ENCODE measurements at regions not wholly inside any gene's neighbourhood (a gene's known extent, or its start where the extent isn't known, plus 50 kb on each side); places are given as distances from the start of the nearest gene placed in this dataset.
A peak's percentile ranks its signal among the peaks of the same experiment; 100 is the strongest.

DNA sequence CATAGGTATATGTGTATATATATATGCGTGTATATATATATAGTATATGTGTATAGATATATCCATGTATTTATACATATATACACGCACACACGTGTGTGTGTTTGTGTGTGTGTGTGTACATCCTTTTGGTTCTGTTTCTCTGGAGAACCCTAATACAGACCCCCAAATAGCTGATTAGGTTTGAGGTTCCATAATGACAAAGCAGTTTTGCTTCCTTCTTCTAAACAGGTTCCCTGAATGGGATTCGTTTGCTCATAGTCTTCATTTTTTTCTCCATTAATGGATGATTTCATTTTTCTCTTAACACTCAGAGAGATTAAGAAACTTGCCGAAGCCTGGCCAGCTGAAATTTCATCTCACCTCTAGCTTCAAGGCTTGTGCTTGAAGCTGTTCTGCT lies 234.0 kb upstream of the BCOR start (continued):
- TF ChIP-seq, protein P1, sequence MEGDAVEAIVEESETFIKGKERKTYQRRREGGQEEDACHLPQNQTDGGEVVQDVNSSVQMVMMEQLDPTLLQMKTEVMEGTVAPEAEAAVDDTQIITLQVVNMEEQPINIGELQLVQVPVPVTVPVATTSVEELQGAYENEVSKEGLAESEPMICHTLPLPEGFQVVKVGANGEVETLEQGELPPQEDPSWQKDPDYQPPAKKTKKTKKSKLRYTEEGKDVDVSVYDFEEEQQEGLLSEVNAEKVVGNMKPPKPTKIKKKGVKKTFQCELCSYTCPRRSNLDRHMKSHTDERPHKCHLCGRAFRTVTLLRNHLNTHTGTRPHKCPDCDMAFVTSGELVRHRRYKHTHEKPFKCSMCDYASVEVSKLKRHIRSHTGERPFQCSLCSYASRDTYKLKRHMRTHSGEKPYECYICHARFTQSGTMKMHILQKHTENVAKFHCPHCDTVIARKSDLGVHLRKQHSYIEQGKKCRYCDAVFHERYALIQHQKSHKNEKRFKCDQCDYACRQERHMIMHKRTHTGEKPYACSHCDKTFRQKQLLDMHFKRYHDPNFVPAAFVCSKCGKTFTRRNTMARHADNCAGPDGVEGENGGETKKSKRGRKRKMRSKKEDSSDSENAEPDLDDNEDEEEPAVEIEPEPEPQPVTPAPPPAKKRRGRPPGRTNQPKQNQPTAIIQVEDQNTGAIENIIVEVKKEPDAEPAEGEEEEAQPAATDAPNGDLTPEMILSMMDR (IDR thresholded peaks at IDR 0.05): no peak
- TF ChIP-seq MAFK (IDR thresholded peaks at IDR 0.05; ENCODE audit: partially characterized antibody): no peak
- no peak for TF ChIP-seq EHF (CRISPR knock-in tag; IDR thresholded peaks at IDR 0.05)
- TF ChIP-seq FOSB (CRISPR knock-in tag; IDR thresholded peaks at IDR 0.05): no peak
- TF ChIP-seq RARB (CRISPR knock-in tag; IDR thresholded peaks at IDR 0.05): no peak
- no peak for TF ChIP-seq HOXB13 (CRISPR knock-in tag; IDR thresholded peaks at IDR 0.05; ENCODE audit: low read depth)
- no peak for TF ChIP-seq BHLHE40 (IDR thresholded peaks at IDR 0.05; ENCODE audit: low read depth, low read length)

DNA sequence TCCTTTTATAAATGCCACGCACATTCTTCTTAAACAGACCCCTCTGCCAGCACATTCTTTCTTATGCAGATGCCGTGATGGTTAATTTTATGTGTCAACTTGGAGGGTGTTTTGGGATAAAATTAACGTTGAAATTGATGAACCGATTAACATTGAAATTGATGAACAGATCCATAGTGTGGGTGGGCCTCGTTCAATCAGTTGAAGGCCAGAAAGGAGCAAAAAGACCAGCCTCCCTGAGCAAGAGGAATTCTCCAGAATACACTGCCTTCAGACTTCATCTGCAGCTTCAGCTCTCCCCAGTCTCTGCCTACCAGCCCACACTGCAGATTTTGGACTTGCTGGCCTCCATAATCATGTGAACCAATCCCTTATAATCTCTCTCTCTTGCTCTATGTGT lies 233.6 kb upstream of the BCOR start:
- Histone ChIP-seq H3K4me3 (no peak overlapping the region), H3K4me2 (no peak overlapping the region), H3K9me3 (no peaks in the 10 kb centered on the region; the same call in 2 of the 3 replicates), H3K4me1 (no peaks in the 10 kb centered on the region), H3K27ac (no peak overlapping the region)
- POLR2A ChIA-PET: no interaction called here
- CTCF ChIA-PET: no interaction called here
- FAIRE-seq (no peak), DNase-seq (ENCODE audit: low read depth in 1 of 2, low spot score in 1 of 2) (no peak), ATAC-seq (no peak)
- WGBS (ENCODE audit: missing lambda C conversion rate): 66% methylated on average over 5 of the region's 5 CpGs
- TF ChIP-seq ZSCAN20 (CRISPR knock-in tag; IDR thresholded peaks at IDR 0.05) (no peak), ZC3H11A (IDR thresholded peaks at IDR 0.05) (no peak)

DNA sequence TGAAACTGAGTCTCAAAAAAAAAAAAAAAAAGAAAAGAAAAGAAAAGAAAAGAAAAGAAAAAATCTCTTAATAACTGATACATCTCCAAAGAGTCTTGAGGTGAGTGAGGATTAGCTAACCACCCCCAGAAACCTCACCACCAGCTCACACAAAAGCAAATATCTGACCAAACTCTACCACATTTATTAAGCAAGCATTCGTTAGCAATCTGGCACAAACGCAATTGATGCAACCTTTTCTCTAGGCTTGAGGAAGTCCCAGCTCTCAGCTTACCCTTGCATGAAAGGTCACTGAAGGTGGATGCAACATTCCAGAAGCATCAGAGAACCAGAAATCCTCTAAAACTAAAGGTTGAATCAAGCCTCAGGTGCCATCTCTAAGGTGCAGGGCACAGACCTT lies 231.9 kb upstream of the BCOR start:
- no peak for TF ChIP-seq HOXB13 (CRISPR knock-in tag; IDR thresholded peaks at IDR 0.05; ENCODE audit: low read depth)
- no peak for TF ChIP-seq MAFK (IDR thresholded peaks at IDR 0.05; ENCODE audit: partially characterized antibody)
- TF ChIP-seq TFCP2L1 (CRISPR knock-in tag; IDR thresholded peaks at IDR 0.05): no peak
- Histone ChIP-seq H3K4me3 (no peak overlapping the region), H3K4me2 (no peak overlapping the region), H3K9me3 (no peaks in the 10 kb centered on the region; the same call in 2 of the 3 replicates), H3K27ac (no peak overlapping the region), H3K4me1 (no peaks in the 10 kb centered on the region)
- POLR2A ChIA-PET: no interaction called here
- DNase-seq (ENCODE audit: low read depth in 1 of 2, low spot score in 1 of 2) (no peak), ATAC-seq (no peak), FAIRE-seq (no peak)
- CTCF ChIA-PET: interaction anchor here (0.6 kb wide), 1 partner anchor 63 kb away, joined by 3 read pairs; no protein-coding TSS in a partner anchor
- 87% methylated on average over 2 of the region's 2 CpGs for WGBS (ENCODE audit: missing lambda C conversion rate)

DNA sequence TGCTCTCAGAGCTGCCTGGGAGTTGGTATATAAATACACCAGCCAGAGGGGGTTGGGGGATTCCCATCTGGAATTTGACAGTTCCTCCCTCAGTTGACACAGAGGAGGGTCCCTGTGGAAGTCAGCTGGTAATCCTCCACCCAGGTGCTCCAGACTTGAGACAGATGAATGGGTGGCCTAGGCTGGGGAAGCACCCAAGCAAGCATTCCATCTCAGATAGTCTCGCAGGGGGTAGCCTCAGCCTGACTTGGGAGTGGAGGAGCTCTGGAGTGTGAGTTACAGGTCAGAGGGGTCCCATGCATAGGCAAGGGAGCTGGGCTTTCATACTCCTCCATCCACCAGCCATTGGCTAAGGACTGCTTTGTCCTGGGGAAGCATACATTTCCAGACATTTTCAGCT lies 229.3 kb upstream of the BCOR start:
- no CpG with 5 or more reads among the region's 1 CpG for WGBS (ENCODE audit: missing lambda C conversion rate)
- no peaks in the 10 kb centered on the region for H3K9me3 ChIP-seq
- ATAC-seq (no peak), FAIRE-seq (no peak), DNase-seq (ENCODE audit: low read depth in 1 of 2, low spot score in 1 of 2) (no peak)
- POLR2A ChIA-PET: no interaction called here
- CTCF ChIA-PET: interaction anchor here (1.4 kb wide), 1 partner anchor 217 kb away, joined by 3 read pairs; no protein-coding TSS in a partner anchor
- H3K4me1 ChIP-seq: no peaks in the 10 kb centered on the region
- no peak overlapping the region for H3K4me2 ChIP-seq
- H3K27ac ChIP-seq: no peak overlapping the region
- H3K4me3 ChIP-seq: no peak overlapping the region
- no peak for TF ChIP-seq SREBF2 (IDR thresholded peaks at IDR 0.05)
- TF ChIP-seq, protein P2, sequence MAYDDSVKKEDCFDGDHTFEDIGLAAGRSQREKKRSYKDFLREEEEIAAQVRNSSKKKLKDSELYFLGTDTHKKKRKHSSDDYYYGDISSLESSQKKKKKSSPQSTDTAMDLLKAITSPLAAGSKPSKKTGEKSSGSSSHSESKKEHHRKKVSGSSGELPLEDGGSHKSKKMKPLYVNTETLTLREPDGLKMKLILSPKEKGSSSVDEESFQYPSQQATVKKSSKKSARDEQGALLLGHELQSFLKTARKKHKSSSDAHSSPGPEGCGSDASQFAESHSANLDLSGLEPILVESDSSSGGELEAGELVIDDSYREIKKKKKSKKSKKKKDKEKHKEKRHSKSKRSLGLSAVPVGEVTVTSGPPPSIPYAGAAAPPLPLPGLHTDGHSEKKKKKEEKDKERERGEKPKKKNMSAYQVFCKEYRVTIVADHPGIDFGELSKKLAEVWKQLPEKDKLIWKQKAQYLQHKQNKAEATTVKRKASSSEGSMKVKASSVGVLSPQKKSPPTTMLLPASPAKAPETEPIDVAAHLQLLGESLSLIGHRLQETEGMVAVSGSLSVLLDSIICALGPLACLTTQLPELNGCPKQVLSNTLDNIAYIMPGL (CRISPR knock-in tag; IDR thresholded peaks at IDR 0.05; ENCODE audit: borderline replicate concordance): no peak

DNA sequence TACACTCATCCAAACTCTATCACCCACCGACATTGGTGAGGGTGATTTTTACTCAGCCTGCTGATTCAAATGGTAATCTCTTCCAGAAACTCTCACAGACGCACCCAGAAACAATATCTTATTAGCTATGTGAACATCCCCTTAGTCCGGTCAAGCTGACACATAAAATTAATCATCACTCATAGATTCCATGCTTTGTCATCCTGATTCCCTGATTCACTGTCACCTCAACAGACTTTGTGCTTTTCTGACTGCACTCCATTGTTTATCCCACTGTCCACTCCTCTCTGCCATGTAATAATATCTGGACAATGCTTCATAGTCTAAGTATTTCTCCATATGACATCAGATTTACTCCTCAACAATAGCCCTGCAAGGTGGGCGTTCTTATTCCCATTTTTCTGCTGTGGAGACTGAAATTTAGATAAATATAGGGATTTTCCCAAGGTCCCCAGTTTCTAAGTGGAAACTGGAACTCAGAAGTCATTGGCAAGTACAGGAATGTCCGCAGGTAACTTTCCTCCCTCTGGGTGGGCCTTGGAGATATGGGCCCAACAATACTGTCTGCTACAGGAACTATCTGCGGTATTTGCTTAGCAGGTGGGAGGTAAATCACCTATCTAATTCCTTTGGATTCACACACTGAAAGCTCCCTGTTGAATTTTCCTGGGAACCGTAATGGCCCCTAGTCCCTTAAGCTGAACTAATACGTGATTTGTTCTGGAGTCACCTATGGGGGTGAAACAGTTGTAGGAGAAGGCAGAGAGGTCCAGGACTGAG lies 228.6 kb upstream of the BCOR start:
- no peak overlapping the region for H3K4me3 ChIP-seq
- no peak overlapping the region for H3K4me2 ChIP-seq
- ChIA-PET CTCF (interaction anchor here (1.4 kb wide), 1 partner anchor 218 kb away, joined by 3 read pairs; no protein-coding TSS in a partner anchor), POLR2A (no interaction called here)
- H3K4me1 ChIP-seq: no peaks in the 10 kb centered on the region
- H3K9me3 ChIP-seq: no peaks in the 10 kb centered on the region
- FAIRE-seq (peak; percentile 23), DNase-seq (ENCODE audit: low read depth in 1 of 2, low spot score in 1 of 2) (peak in 1 of 2 experiments; percentile 7), ATAC-seq (no peak)
- WGBS (ENCODE audit: missing lambda C conversion rate): 48% methylated on average over 8 of the region's 8 CpGs
- H3K27ac ChIP-seq: no peak overlapping the region
- TF ChIP-seq TP53 (CRISPR knock-in tag; IDR thresholded peaks at IDR 0.05): no peak
- TF ChIP-seq ZSCAN20 (CRISPR knock-in tag; IDR thresholded peaks at IDR 0.05): no peak
- TF ChIP-seq KDM1A (IDR thresholded peaks at IDR 0.05; ENCODE audit: low read depth): no peak
- TF ChIP-seq ESRRA (IDR thresholded peaks at IDR 0.05; ENCODE audit: borderline replicate concordance, low read length): no peak
- TF ChIP-seq, protein P3, sequence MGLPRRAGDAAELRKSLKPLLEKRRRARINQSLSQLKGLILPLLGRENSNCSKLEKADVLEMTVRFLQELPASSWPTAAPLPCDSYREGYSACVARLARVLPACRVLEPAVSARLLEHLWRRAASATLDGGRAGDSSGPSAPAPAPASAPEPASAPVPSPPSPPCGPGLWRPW (IDR thresholded peaks at IDR 0.05): no peak
- no peak for TF ChIP-seq SREBF2 (IDR thresholded peaks at IDR 0.05)
- TF ChIP-seq, protein P4, sequence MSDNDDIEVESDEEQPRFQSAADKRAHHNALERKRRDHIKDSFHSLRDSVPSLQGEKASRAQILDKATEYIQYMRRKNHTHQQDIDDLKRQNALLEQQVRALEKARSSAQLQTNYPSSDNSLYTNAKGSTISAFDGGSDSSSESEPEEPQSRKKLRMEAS (IDR thresholded peaks at IDR 0.05): no peak
- TF ChIP-seq, protein P5, sequence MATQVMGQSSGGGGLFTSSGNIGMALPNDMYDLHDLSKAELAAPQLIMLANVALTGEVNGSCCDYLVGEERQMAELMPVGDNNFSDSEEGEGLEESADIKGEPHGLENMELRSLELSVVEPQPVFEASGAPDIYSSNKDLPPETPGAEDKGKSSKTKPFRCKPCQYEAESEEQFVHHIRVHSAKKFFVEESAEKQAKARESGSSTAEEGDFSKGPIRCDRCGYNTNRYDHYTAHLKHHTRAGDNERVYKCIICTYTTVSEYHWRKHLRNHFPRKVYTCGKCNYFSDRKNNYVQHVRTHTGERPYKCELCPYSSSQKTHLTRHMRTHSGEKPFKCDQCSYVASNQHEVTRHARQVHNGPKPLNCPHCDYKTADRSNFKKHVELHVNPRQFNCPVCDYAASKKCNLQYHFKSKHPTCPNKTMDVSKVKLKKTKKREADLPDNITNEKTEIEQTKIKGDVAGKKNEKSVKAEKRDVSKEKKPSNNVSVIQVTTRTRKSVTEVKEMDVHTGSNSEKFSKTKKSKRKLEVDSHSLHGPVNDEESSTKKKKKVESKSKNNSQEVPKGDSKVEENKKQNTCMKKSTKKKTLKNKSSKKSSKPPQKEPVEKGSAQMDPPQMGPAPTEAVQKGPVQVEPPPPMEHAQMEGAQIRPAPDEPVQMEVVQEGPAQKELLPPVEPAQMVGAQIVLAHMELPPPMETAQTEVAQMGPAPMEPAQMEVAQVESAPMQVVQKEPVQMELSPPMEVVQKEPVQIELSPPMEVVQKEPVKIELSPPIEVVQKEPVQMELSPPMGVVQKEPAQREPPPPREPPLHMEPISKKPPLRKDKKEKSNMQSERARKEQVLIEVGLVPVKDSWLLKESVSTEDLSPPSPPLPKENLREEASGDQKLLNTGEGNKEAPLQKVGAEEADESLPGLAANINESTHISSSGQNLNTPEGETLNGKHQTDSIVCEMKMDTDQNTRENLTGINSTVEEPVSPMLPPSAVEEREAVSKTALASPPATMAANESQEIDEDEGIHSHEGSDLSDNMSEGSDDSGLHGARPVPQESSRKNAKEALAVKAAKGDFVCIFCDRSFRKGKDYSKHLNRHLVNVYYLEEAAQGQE (IDR thresholded peaks at IDR 0.05): no peak
- TF ChIP-seq EHF (CRISPR knock-in tag; IDR thresholded peaks at IDR 0.05): no peak
- no peak for TF ChIP-seq HOXA7 (CRISPR knock-in tag; IDR thresholded peaks at IDR 0.05)
- no peak for TF ChIP-seq ZC3H11A (IDR thresholded peaks at IDR 0.05)
